ENCODE measurements at regions not wholly inside any gene's neighbourhood (a gene's known extent, or its start where the extent isn't known, plus 50 kb on each side); places are given as distances from the start of the nearest gene placed in this dataset.

DNA sequence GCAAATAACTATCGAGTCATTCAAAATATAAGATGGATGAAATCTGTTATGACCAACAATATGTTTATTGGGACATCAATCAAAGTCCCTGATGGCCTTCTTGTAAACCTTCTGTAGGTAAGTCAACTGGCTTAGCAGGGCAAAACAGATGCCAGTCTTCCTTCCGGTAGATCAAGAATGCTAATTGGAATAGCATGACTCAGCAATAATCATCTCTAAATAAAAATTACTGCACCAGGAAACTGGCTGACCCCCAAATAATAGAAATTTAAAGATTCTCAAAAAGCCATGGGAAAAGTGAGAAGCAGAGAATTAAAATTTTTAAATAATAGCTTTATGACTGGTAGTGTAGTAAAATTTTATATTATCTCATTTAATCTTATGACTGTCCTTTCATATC, 1005.4 kb downstream of the OLFM4 start:
- TF ChIP-seq, protein P1, sequence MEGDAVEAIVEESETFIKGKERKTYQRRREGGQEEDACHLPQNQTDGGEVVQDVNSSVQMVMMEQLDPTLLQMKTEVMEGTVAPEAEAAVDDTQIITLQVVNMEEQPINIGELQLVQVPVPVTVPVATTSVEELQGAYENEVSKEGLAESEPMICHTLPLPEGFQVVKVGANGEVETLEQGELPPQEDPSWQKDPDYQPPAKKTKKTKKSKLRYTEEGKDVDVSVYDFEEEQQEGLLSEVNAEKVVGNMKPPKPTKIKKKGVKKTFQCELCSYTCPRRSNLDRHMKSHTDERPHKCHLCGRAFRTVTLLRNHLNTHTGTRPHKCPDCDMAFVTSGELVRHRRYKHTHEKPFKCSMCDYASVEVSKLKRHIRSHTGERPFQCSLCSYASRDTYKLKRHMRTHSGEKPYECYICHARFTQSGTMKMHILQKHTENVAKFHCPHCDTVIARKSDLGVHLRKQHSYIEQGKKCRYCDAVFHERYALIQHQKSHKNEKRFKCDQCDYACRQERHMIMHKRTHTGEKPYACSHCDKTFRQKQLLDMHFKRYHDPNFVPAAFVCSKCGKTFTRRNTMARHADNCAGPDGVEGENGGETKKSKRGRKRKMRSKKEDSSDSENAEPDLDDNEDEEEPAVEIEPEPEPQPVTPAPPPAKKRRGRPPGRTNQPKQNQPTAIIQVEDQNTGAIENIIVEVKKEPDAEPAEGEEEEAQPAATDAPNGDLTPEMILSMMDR (IDR thresholded peaks at IDR 0.05), result no peak
- TF ChIP-seq SMAD4 (CRISPR knock-in tag; IDR thresholded peaks at IDR 0.05) (no peak), ZNF219 (CRISPR knock-in tag; IDR thresholded peaks at IDR 0.05; ENCODE audit: borderline replicate concordance) (no peak), IRF2 (CRISPR knock-in tag; IDR thresholded peaks at IDR 0.05; ENCODE audit: borderline replicate concordance, low read depth) (no peak), CREM (CRISPR knock-in tag; IDR thresholded peaks at IDR 0.05) (no peak), JUN (CRISPR knock-in tag; IDR thresholded peaks at IDR 0.05) (no peak), NFYB (CRISPR knock-in tag; conservative IDR thresholded peaks at IDR 0.05; ENCODE audit: low read depth) (no peak), FOXK1 (CRISPR knock-in tag; IDR thresholded peaks at IDR 0.05) (no peak), NR3C1 (CRISPR knock-in tag; conservative IDR thresholded peaks at IDR 0.05; ENCODE audit: low read depth) (no peak)
- TF ChIP-seq, protein P2, sequence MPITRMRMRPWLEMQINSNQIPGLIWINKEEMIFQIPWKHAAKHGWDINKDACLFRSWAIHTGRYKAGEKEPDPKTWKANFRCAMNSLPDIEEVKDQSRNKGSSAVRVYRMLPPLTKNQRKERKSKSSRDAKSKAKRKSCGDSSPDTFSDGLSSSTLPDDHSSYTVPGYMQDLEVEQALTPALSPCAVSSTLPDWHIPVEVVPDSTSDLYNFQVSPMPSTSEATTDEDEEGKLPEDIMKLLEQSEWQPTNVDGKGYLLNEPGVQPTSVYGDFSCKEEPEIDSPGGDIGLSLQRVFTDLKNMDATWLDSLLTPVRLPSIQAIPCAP (CRISPR knock-in tag; IDR thresholded peaks at IDR 0.05), result no peak
- TF ChIP-seq, protein P3, sequence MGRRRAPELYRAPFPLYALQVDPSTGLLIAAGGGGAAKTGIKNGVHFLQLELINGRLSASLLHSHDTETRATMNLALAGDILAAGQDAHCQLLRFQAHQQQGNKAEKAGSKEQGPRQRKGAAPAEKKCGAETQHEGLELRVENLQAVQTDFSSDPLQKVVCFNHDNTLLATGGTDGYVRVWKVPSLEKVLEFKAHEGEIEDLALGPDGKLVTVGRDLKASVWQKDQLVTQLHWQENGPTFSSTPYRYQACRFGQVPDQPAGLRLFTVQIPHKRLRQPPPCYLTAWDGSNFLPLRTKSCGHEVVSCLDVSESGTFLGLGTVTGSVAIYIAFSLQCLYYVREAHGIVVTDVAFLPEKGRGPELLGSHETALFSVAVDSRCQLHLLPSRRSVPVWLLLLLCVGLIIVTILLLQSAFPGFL (CRISPR knock-in tag; IDR thresholded peaks at IDR 0.05; ENCODE audit: borderline replicate concordance), result no peak
